ENCODE measurements at regions not wholly inside any gene's neighbourhood (a gene's known extent, or its start where the extent isn't known, plus 50 kb on each side); places are given as distances from the start of the nearest gene placed in this dataset.

DNA sequence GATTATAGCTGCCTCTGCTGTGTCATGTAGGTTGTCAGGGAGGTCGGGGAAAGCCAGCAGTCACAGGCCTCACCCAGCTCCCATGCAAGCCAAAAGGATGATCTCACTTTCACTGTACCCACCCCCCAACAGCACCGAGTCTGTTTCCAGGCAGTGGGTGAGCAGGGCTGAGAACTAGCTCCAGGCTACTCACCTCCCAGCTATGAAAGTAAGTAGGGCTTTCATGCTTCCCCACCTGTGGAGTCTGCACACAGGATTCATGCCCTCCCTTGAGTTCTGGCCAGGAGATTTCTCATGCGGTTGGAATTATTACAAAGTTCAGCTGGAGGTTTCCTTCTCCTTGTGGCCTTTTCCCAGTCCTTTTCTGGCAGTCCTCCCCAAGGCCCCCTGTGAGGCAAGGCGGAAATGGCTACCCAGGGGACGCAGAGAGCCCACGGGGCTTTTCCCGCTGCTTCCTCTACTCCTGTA, 356.2 kb downstream of the SV2B start:
- no peak for TF ChIP-seq CTCF (IDR thresholded peaks at IDR 0.05)
- no peak for TF ChIP-seq POLR2A (IDR thresholded peaks at IDR 0.05)

Measured in heart left ventricle (tissue), 13 donors.